Ishikawa (cell line): ENCODE measurements at regions not wholly inside any gene's neighbourhood (a gene's known extent, or its start where the extent isn't known, plus 50 kb on each side); places are given as distances from the start of the nearest gene placed in this dataset.

ENCODE experiments used
- CEBPB ChIP-seq: IDR thresholded peaks from 2 replicates; pipeline ENCODE4 v1.6.1; 2012
- CREB1 ChIP-seq: IDR thresholded peaks from 2 replicates; pipeline ENCODE4 v1.6.1; 2012; ENCODE audit warnings: low read depth
- EGR1 ChIP-seq: IDR thresholded peaks from 2 replicates; pipeline ENCODE4 v1.6.1; 2012
- EP300 ChIP-seq: IDR thresholded peaks from 2 replicates; pipeline ENCODE4 v1.6.1; 2012; ENCODE audit warnings: borderline replicate concordance
- FOXM1 ChIP-seq: IDR thresholded peaks from 2 replicates; pipeline ENCODE4 v1.6.1; 2012; ENCODE audit warnings: low read depth, borderline replicate concordance
- NFIC ChIP-seq: IDR thresholded peaks from 2 replicates; pipeline ENCODE4 v1.6.1; 2012
- RAD21 ChIP-seq: IDR thresholded peaks from 2 replicates; pipeline ENCODE4 v1.6.1; 2012; ENCODE audit warnings: low read depth
- TAF1 ChIP-seq: IDR thresholded peaks from 2 replicates; pipeline ENCODE4 v1.6.1; 2012; ENCODE audit warnings: low read depth, mild to moderate bottlenecking
- TCF12 ChIP-seq: IDR thresholded peaks from 2 replicates; pipeline ENCODE4 v1.6.1; 2012; ENCODE audit warnings: low read depth
- TEAD4 ChIP-seq: IDR thresholded peaks from 2 replicates; pipeline ENCODE4 v1.6.1; 2012
- YY1 ChIP-seq: IDR thresholded peaks from 2 replicates; pipeline ENCODE4 v1.6.1; 2012; ENCODE audit warnings: low read depth
- ZBTB7A ChIP-seq: IDR thresholded peaks from 2 replicates; pipeline ENCODE4 v1.6.1; 2012; ENCODE audit warnings: low read depth
- TF ChIP-seq, protein P1 (sequence below): IDR thresholded peaks from 2 replicates; pipeline ENCODE4 v1.6.1; 2012; ENCODE audit warnings: low read depth, mild to moderate bottlenecking
- TF ChIP-seq, protein P2 (sequence below): IDR thresholded peaks from 2 replicates; pipeline ENCODE4 v1.6.1; 2012
- TF ChIP-seq, protein P3 (sequence below): IDR thresholded peaks from 2 replicates; pipeline ENCODE4 v1.6.1; 2012

DNA sequence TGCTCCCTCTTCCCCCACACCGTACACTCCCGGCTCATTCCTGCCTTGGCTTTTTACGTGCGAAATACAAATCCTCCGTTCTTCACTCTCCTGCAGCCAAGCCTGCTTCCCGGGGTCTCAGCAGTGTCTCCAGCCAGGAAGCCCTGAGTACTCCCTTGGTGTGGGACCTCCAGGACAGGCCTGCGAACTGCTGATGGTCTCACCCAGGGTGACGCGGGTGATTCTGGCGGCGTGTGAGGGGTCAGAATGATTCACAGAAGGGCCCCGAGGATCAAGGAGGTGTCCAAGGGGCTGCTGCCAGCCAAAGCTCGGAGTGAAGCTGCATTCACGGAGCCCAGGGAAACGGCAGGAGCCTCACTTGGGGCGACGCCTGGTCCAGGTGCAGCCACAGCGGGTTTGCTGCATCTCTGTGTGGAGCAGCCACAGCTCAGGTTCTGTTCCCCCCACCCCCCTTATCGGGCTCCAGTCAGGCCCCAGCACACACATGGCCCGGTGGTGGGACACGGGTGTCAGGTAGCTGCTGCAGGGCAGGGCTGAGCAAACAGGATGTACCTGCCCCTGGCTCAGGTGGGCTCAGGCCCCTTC is 337.7 kb upstream of the MYT1L start:
- TF ChIP-seq, protein P1, sequence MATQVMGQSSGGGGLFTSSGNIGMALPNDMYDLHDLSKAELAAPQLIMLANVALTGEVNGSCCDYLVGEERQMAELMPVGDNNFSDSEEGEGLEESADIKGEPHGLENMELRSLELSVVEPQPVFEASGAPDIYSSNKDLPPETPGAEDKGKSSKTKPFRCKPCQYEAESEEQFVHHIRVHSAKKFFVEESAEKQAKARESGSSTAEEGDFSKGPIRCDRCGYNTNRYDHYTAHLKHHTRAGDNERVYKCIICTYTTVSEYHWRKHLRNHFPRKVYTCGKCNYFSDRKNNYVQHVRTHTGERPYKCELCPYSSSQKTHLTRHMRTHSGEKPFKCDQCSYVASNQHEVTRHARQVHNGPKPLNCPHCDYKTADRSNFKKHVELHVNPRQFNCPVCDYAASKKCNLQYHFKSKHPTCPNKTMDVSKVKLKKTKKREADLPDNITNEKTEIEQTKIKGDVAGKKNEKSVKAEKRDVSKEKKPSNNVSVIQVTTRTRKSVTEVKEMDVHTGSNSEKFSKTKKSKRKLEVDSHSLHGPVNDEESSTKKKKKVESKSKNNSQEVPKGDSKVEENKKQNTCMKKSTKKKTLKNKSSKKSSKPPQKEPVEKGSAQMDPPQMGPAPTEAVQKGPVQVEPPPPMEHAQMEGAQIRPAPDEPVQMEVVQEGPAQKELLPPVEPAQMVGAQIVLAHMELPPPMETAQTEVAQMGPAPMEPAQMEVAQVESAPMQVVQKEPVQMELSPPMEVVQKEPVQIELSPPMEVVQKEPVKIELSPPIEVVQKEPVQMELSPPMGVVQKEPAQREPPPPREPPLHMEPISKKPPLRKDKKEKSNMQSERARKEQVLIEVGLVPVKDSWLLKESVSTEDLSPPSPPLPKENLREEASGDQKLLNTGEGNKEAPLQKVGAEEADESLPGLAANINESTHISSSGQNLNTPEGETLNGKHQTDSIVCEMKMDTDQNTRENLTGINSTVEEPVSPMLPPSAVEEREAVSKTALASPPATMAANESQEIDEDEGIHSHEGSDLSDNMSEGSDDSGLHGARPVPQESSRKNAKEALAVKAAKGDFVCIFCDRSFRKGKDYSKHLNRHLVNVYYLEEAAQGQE: no peak
- no peak for TF ChIP-seq FOXM1
- TF ChIP-seq YY1: no peak
- TF ChIP-seq TEAD4: no peak
- no peak for TF ChIP-seq TAF1
- TF ChIP-seq EP300: no peak
- TF ChIP-seq CREB1: no peak
- TF ChIP-seq TCF12: no peak
- TF ChIP-seq EGR1: no peak
- TF ChIP-seq, protein P2, sequence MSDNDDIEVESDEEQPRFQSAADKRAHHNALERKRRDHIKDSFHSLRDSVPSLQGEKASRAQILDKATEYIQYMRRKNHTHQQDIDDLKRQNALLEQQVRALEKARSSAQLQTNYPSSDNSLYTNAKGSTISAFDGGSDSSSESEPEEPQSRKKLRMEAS: no peak
- TF ChIP-seq RAD21: no peak
- no peak for TF ChIP-seq NFIC
- TF ChIP-seq, protein P3, sequence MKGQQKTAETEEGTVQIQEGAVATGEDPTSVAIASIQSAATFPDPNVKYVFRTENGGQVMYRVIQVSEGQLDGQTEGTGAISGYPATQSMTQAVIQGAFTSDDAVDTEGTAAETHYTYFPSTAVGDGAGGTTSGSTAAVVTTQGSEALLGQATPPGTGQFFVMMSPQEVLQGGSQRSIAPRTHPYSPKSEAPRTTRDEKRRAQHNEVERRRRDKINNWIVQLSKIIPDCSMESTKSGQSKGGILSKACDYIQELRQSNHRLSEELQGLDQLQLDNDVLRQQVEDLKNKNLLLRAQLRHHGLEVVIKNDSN: no peak
- TF ChIP-seq CEBPB: no peak

DNA sequence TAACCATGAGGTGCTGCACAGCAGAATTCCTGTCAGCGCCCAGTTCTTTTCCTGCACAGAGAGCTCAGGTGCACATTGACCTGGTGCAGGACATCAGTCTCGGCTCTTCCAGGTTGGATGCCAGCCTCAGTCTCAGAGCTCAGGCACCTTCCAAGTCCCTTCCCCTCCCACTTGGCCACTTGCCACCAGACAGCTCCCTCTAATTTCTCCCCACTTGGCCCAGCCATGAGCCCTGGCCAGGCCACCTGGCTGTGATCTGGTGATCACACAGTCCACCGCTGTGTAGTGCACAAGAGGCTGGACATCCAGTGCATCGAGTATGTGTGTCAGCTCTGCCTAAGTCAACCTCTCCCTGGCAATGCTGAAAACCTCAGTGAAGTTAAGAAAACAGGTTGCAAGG is 336.6 kb upstream of the MYT1L start:
- TF ChIP-seq EGR1: no peak

DNA sequence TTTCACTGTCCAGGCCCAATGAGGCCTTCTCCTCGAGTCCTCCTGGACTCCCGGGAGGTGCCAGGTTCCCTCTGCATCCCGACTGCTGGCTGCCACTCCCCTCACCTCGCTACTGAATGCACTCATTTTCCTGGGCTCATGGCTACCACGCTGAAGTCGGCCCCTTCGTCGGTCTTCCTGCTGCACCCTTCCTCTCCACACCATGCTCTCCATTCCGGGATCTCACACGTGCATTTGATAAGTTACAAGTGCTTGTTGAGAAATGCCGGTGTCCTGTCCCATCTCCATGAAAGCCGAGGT is 334.7 kb upstream of the MYT1L start:
- TF ChIP-seq CREB1 (no peak), EP300 (no peak), TEAD4 (no peak), FOXM1 (no peak), CEBPB (no peak), NFIC (no peak), YY1 (no peak), TAF1 (no peak), ZBTB7A (no peak), TCF12 (no peak)
- TF ChIP-seq, protein P1: no peak
- TF ChIP-seq, protein P2: no peak
- TF ChIP-seq, protein P3: no peak

DNA sequence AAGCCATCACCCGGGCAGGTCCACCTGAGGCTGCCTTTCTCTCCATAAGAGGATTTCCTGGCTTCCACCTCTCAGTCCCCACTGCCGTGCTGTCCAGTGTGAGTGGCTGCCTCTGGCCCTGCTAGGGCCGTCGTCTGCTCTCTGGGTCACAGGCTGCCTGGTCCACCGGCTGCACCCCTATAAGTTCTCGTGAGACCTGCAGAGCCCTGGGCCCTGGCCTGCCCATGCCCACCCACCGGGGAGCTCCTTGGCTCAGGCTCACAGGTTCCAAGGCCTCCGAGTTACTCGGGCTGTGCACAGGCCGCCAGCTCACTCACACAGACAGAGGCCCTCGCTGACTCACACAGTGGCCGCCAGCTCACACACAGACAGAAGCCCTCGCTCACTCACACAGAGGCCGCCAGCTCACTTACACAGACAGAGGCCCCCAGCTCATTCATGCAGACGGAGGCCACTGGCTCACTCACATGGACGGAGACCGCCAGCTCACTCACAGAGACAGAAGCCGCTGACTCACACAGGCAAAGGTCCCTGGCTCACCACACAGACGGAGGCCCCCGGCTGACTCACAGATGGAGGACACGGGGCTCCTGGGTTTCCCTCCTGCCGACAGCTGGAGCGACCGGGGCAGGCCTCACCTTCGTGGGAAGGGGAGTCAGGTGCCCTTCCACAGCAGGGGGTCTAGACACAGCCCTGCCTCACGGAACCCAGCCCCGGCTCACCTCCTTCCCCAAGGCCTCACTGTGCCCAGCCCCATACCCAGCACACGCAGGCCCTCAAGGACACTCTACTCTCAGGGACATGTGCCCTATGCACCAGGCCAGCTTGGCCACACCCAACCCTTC is 334.1 kb upstream of the MYT1L start:
- TF ChIP-seq, protein P3: no peak
- TF ChIP-seq, protein P1: no peak
- TF ChIP-seq RAD21 (no peak), NFIC (no peak), EGR1 (no peak), FOXM1 (no peak), YY1 (no peak), TAF1 (no peak), ZBTB7A (no peak), CEBPB (no peak), EP300 (no peak), TCF12 (no peak), CREB1 (no peak), TEAD4 (no peak)
- TF ChIP-seq, protein P2: no peak
